GM12891 (cell line): ENCODE measurements at regions not wholly inside any gene's neighbourhood (a gene's known extent, or its start where the extent isn't known, plus 50 kb on each side); places are given as distances from the start of the nearest gene placed in this dataset.
"Not testable (repeated sequence)": the region's sequence is repeated elsewhere in the genome, so short reads cannot be mapped to it uniquely, and the experiment has no call there.

Experiments
- DNase-seq: peaks from one replicate; pipeline ENCODE4 v3.0.0; 2011; ENCODE audit warnings: low spot score; ENCODE audit not compliant: insufficient read length
- FAIRE-seq: peaks from 2 replicates; lab custom pipeline; 2011; peaks lifted over from hg19 to GRCh38; lab: Jason Lieb, UNC
- PAX5 ChIP-seq: IDR thresholded peaks from 2 replicates; pipeline ENCODE4 v1.6.1; 2011; ENCODE audit warnings: low read length, moderate library complexity, mild to moderate bottlenecking; ENCODE audit not compliant: insufficient read depth, severe bottlenecking
- POLR2A ChIP-seq: IDR thresholded peaks from 2 replicates; pipeline ENCODE4 v1.6.1; 2011; ENCODE audit warnings: low read depth, low read length, control low read depth
- POLR2AphosphoS5 ChIP-seq: IDR thresholded peaks from 2 replicates; pipeline ENCODE4 v1.6.1; 2011; ENCODE audit warnings: low read depth, low read length, control low read depth
- POU2F2 ChIP-seq: IDR thresholded peaks from 2 replicates; pipeline ENCODE4 v1.6.1; 2011; ENCODE audit warnings: low read depth, mild to moderate bottlenecking, control low read depth, low read length, moderate library complexity
- SPI1 ChIP-seq: IDR thresholded peaks from 2 replicates; pipeline ENCODE4 v1.6.1; 2011; ENCODE audit warnings: low read depth, low read length, control low read depth
- TAF1 ChIP-seq: IDR thresholded peaks from 2 replicates; pipeline ENCODE4 v1.6.1; 2011; ENCODE audit warnings: low read depth, low read length, control low read depth

GRCh38 chr4:104017213-104017612 lies 297.4 kb upstream of the TACR3 start:
- no peak for DNase-seq
- FAIRE-seq: no peak
- TF ChIP-seq POU2F2 (no peak), SPI1 (no peak), PAX5 (no peak), TAF1 (no peak), POLR2AphosphoS5 (no peak), POLR2A (no peak)

GRCh38 chr4:104015680-104016079 lies 295.9 kb upstream of the TACR3 start:
- FAIRE-seq: no peak

GRCh38 chr4:104010722-104011121 lies 290.9 kb upstream of the TACR3 start:
- no peak for DNase-seq
- FAIRE-seq: no peak
- TF ChIP-seq POLR2A: no peak
- no peak for TF ChIP-seq PAX5
- TF ChIP-seq SPI1: no peak
- no peak for TF ChIP-seq TAF1
- TF ChIP-seq POU2F2: no peak
- TF ChIP-seq POLR2AphosphoS5: no peak

More at GRCh38 chr4:104015680-104016079, 295.9 kb upstream of the TACR3 start:
- TF ChIP-seq PAX5 (no peak), POU2F2 (no peak), POLR2A (no peak), SPI1 (no peak), POLR2AphosphoS5 (no peak), TAF1 (no peak)
- DNase-seq: no peak

- not testable (repeated sequence) for DNase-seq, FAIRE-seq
These were observed 282.5 kb upstream of the TACR3 start for GRCh38 chr4:104002318-104002717.

- TF ChIP-seq POLR2AphosphoS5 (no peak), SPI1 (no peak), POU2F2 (no peak), TAF1 (no peak), POLR2A (no peak), PAX5 (no peak)
- DNase-seq: no peak
- no peak for FAIRE-seq
These were observed 279.0 kb upstream of the TACR3 start for GRCh38 chr4:103998756-103999155.

- TF ChIP-seq TAF1 (no peak), POU2F2 (no peak), POLR2AphosphoS5 (no peak), POLR2A (no peak), SPI1 (no peak), PAX5 (no peak)
- DNase-seq (no peak), FAIRE-seq (peak; percentile 28)
These were observed 276.9 kb upstream of the TACR3 start for GRCh38 chr4:103996637-103997036.

GRCh38 chr4:103996064-103996463 lies 276.3 kb upstream of the TACR3 start:
- TF ChIP-seq PAX5: no peak
- TF ChIP-seq SPI1: no peak
- no peak for TF ChIP-seq POLR2A
- TF ChIP-seq POU2F2: no peak
- TF ChIP-seq POLR2AphosphoS5: no peak
- no peak for TF ChIP-seq TAF1
- DNase-seq (no peak), FAIRE-seq (no peak)

- FAIRE-seq (no peak), DNase-seq (no peak)
- no peak for TF ChIP-seq SPI1
- no peak for TF ChIP-seq PAX5
- no peak for TF ChIP-seq POLR2A
- no peak for TF ChIP-seq POU2F2
- no peak for TF ChIP-seq TAF1
- TF ChIP-seq POLR2AphosphoS5: no peak
These were observed 274.3 kb upstream of the TACR3 start for GRCh38 chr4:103994059-103994458.

GRCh38 chr4:103982454-103982853 lies 262.7 kb upstream of the TACR3 start:
- TF ChIP-seq PAX5 (no peak), POU2F2 (no peak), POLR2A (no peak), POLR2AphosphoS5 (no peak), TAF1 (no peak), SPI1 (no peak)
- DNase-seq (no peak), FAIRE-seq (no peak)
